Prostate gland (tissue), 2 donors: ENCODE measurements at regions not wholly inside any gene's neighbourhood (a gene's known extent, or its start where the extent isn't known, plus 50 kb on each side); places are given as distances from the start of the nearest gene placed in this dataset.

Experiments used
- DNase-seq: peaks from one replicate; pipeline ENCODE4 v3.0.0-alpha.2; 2019; ENCODE audit warnings: low spot score
- H3K27ac ChIP-seq, 2 donors: fragments of 200-600 bp; sonication (generic); 2 replicates each; pipeline ENCODE4 v1.5.1; 2017 to 2019
- H3K27me3 ChIP-seq: fragments of 200-600 bp; sonication (generic); replicated peaks from 2 replicates; pipeline ENCODE4 v1.5.1; 2019; ENCODE audit not compliant: insufficient read depth
- H3K36me3 ChIP-seq, 2 donors: fragments of 200-600 bp; sonication (generic); 1 replicate in 1 of 2; 2 replicates in 1 of 2; pipeline versions ENCODE4 v1.5.1 to v1.8.1; 2017 to 2019
- H3K4me1 ChIP-seq: fragments of 200-600 bp; sonication (generic); replicated peaks from 2 replicates; pipeline ENCODE4 v1.5.1; 2019
- H3K4me3 ChIP-seq, 2 donors: fragments of 200-600 bp; sonication (generic); 2 replicates each; pipeline ENCODE4 v1.5.1; 2017 to 2019
- H3K9me3 ChIP-seq: fragments of 200-600 bp; sonication (generic); 2 replicates; pipeline ENCODE4 v1.5.1; 2017
- CTCF ChIP-seq, 4 experiments: fragments of 200-600 bp in 2 of 4; fragments of 450-650 bp in 2 of 4; sonication (generic) in 2 of 4; IDR thresholded peaks; 1 replicate in 3 of 4; 2 replicates in 1 of 4; pipeline ENCODE4 v1.5.1; 2016 to 2019; ENCODE audit warnings: antibody characterized with exemption in 4 of 4, mild to moderate bottlenecking in 2 of 4, moderate library complexity in 2 of 4
- POLR2A ChIP-seq: fragments of 450-650 bp; IDR thresholded peaks from one replicate; pipeline ENCODE4 v1.6.1; 2016; ENCODE audit warnings: antibody characterized with exemption, mild to moderate bottlenecking
- POLR2AphosphoS5 ChIP-seq: sonication (generic); formaldehyde crosslinking; IDR thresholded peaks from one replicate; pipeline ENCODE4 v1.6.1; 2017; ENCODE audit warnings: antibody characterized with exemption
- WGBS: methylation state at CpG from one replicate; pipeline ENCODE4 v1.1.5; 2018; 5-methylcytosine and 5-hydroxymethylcytosine counted together
- intact Hi-C: fragments of 100-400 bp; cut with DNase I; formaldehyde crosslinking; loops from one replicate; pipeline ENCODE4 v1.14.2; 2022

- no peak for TF ChIP-seq POLR2A
- TF ChIP-seq POLR2AphosphoS5, result no peak
- no peak for TF ChIP-seq CTCF (IDR thresholded peaks at IDR 0.05)
Measured at GRCh38 chr17:14871921-14872320, 393.2 kb downstream of the PMP22 start.

GRCh38 chr17:14866266-14866665, 398.9 kb downstream of the PMP22 start:
- Histone ChIP-seq H3K4me3 (no peak overlapping the region), H3K27me3 (no peaks in the 10 kb centered on the region), H3K36me3 (no peaks in the 10 kb centered on the region), H3K4me1 (no peaks in the 10 kb centered on the region), H3K27ac (no peak overlapping the region), H3K9me3 (no peaks in the 10 kb centered on the region)
- intact Hi-C loops, result no loop called here
- DNase-seq, result no peak
- WGBS, result 85% methylated on average over 7 of the region's 7 CpGs
- no peak for TF ChIP-seq POLR2A
- no peak for TF ChIP-seq CTCF (IDR thresholded peaks at IDR 0.05)
- TF ChIP-seq POLR2AphosphoS5, result no peak

More at GRCh38 chr17:14871921-14872320, 393.2 kb downstream of the PMP22 start:
- H3K4me1 ChIP-seq, result no peaks in the 10 kb centered on the region
- H3K36me3 ChIP-seq, result no peaks in the 10 kb centered on the region
- no peak overlapping the region for H3K4me3 ChIP-seq
- no peaks in the 10 kb centered on the region for H3K27me3 ChIP-seq
- intact Hi-C loops, result no loop called here
- no peaks in the 10 kb centered on the region for H3K9me3 ChIP-seq
- WGBS, result 78% methylated on average over 2 of the region's 2 CpGs
- no peak overlapping the region for H3K27ac ChIP-seq
- no peak for DNase-seq

GRCh38 chr17:14864127-14864526, 401.0 kb downstream of the PMP22 start:
- Histone ChIP-seq H3K4me1 (no peaks in the 10 kb centered on the region), H3K9me3 (no peaks in the 10 kb centered on the region), H3K27me3 (no peaks in the 10 kb centered on the region), H3K36me3 (no peaks in the 10 kb centered on the region), H3K27ac (no peak overlapping the region), H3K4me3 (no peak overlapping the region)
- no peak for TF ChIP-seq CTCF (IDR thresholded peaks at IDR 0.05)
- TF ChIP-seq POLR2A, result no peak
- no peak for TF ChIP-seq POLR2AphosphoS5
- WGBS, result 42% methylated on average over 1 of the region's 1 CpG
- intact Hi-C loops, result no loop called here
- no peak for DNase-seq

GRCh38 chr17:14859542-14859941, 405.6 kb downstream of the PMP22 start:
- H3K27me3 ChIP-seq, result no peaks in the 10 kb centered on the region
- H3K27ac ChIP-seq, result no peak overlapping the region
- no peaks in the 10 kb centered on the region for H3K4me1 ChIP-seq
- intact Hi-C loops, result no loop called here
- WGBS, result 13% methylated on average over 3 of the region's 3 CpGs
- no peaks in the 10 kb centered on the region for H3K36me3 ChIP-seq
- TF ChIP-seq POLR2A (no peak), CTCF (IDR thresholded peaks at IDR 0.05) (no peak), POLR2AphosphoS5 (no peak)
- DNase-seq, result no peak
- H3K9me3 ChIP-seq, result no peaks in the 10 kb centered on the region
- H3K4me3 ChIP-seq, result no peak overlapping the region

GRCh38 chr17:14856176-14856575, 408.9 kb downstream of the PMP22 start:
- TF ChIP-seq POLR2AphosphoS5 (no peak), CTCF (IDR thresholded peaks at IDR 0.05) (no peak), POLR2A (no peak)
- no peaks in the 10 kb centered on the region for H3K27me3 ChIP-seq
- no peaks in the 10 kb centered on the region for H3K9me3 ChIP-seq
- no peak overlapping the region for H3K4me3 ChIP-seq
- intact Hi-C loops, result no loop called here
- DNase-seq, result no peak
- no peaks in the 10 kb centered on the region for H3K4me1 ChIP-seq
- no peaks in the 10 kb centered on the region for H3K36me3 ChIP-seq
- 67% methylated on average over 10 of the region's 10 CpGs for WGBS
- no peak overlapping the region for H3K27ac ChIP-seq
